HCT116 (cell line): ENCODE measurements at regions not wholly inside any gene's neighbourhood (a gene's known extent, or its start where the extent isn't known, plus 50 kb on each side); places are given as distances from the start of the nearest gene placed in this dataset.

Experiments used
- ATAC-seq: fragments of 200-7000 bp; cut with Tn5 transposase; 2 replicates; pipeline ENCODE4 v1.9.1; 2020; ENCODE audit warnings: mild to moderate bottlenecking, moderate library complexity
- BruUV-seq: library from RNA; stranded (reverse); fragments of 400-500 nt; replicated peaks from 2 replicates; lab custom pipeline; 2021; lab: Mats Ljungman, UMichigan
- CTCF ChIA-PET: fragments of 300-600 bp; sonication (Branson Sonifier 250); formaldehyde crosslinking; loops from one replicate; lab custom pipeline; 2021; ENCODE audit warnings: antibody characterized with exemption; lab: Charles Lee
- POLR2A ChIA-PET: fragments of 300-600, 350-600 bp; sonication (Branson Sonifier 250); formaldehyde crosslinking; loops from one replicate; lab custom pipeline; 2021; ENCODE audit warnings: antibody characterized with exemption; lab: Charles Lee
- RAD21 ChIA-PET, 2 experiments: fragments of 300-600 bp; sonication (Branson Sonifier 250); formaldehyde crosslinking; loops; one replicate each; lab custom pipeline; 2023; ENCODE audit warnings: low total read pairs in 2 of 2; ENCODE audit not compliant: uncharacterized antibody in 2 of 2, unreplicated experiment in 2 of 2, low non-redundant PET in 1 of 2; lab: Charles Lee
- DNase-seq: peaks from one replicate; pipeline ENCODE4 v3.0.0-alpha.2; 2010; ENCODE audit warnings: low read depth, low spot score
- H2AFZ ChIP-seq: fragments of 200-600 bp; shearing (Covaris generic), sonication (generic); 2 replicates; pipeline ENCODE4 v1.6.1; 2017; ENCODE audit warnings: low read depth, mixed run types, mixed read lengths, antibody characterized with exemption, low read length; ENCODE audit not compliant: poor library complexity, severe bottlenecking
- H3K27ac ChIP-seq: 2 replicates; pipeline ENCODE4 v1.5.1; 2012; ENCODE audit warnings: low read depth, low read length
- H3K27me3 ChIP-seq: fragments of 200-600 bp; sonication (generic); 2 replicates; pipeline ENCODE4 v1.6.1; 2016; ENCODE audit warnings: mixed run types, low read length, mixed read lengths; ENCODE audit not compliant: insufficient read depth
- H3K36me3 ChIP-seq, 2 experiments: fragments of 200-500 bp in 1 of 2; fragments of 200-600 bp in 1 of 2; sonication (Bioruptor generic) in 1 of 2; sonication (generic) in 1 of 2; 2 replicates each; pipeline versions ENCODE4 v1.5.1 to v1.6.1; 2014 to 2016; ENCODE audit warnings: low read length in 2 of 2, inconsistent platforms in 1 of 2, mixed read lengths in 1 of 2, mixed run types in 1 of 2; ENCODE audit not compliant: insufficient read depth in 2 of 2, control insufficient read depth in 1 of 2
- H3K4me1 ChIP-seq, 2 experiments: fragments of 200-600 bp in 1 of 2; sonication (generic) in 1 of 2; 2 replicates each; pipeline versions ENCODE4 v1.5.1 to v1.6.1; 2012 to 2017; ENCODE audit warnings: low read length in 2 of 2, inconsistent platforms in 1 of 2, mild to moderate bottlenecking in 1 of 2, mixed read lengths in 1 of 2, mixed run types in 1 of 2, moderate library complexity in 1 of 2; ENCODE audit not compliant: insufficient read depth in 2 of 2, control insufficient read depth in 1 of 2
- H3K4me2 ChIP-seq: fragments of 200-600 bp; sonication (generic); 2 replicates; pipeline ENCODE4 v1.6.1; 2017; ENCODE audit warnings: mixed run types, low read length, mixed read lengths
- H3K4me3 ChIP-seq, 2 experiments: fragments of 200-600 bp in 1 of 2; sonication (generic) in 1 of 2; replicated peaks in 1 of 2; 2 replicates each; pipeline ENCODE4 v1.5.1; 2011 to 2016; ENCODE audit warnings: low read length in 2 of 2, control low read depth in 1 of 2, low read depth in 1 of 2, mild to moderate bottlenecking in 1 of 2, mixed read lengths in 1 of 2, mixed run types in 1 of 2
- H3K79me2 ChIP-seq: fragments of 200-600 bp; sonication (generic); 2 replicates; pipeline ENCODE4 v1.6.1; 2017; ENCODE audit warnings: mild to moderate bottlenecking, mixed run types, low read length, moderate library complexity, mixed read lengths; ENCODE audit not compliant: insufficient read depth
- H3K9ac ChIP-seq: fragments of 200-600 bp; sonication (generic); 2 replicates; pipeline ENCODE4 v1.6.1; 2016; ENCODE audit warnings: low read length, mixed read lengths
- H3K9me2 ChIP-seq: fragments of 200-600 bp; sonication (generic), shearing (Covaris generic); 2 replicates; pipeline ENCODE4 v1.6.1; 2017; ENCODE audit warnings: mixed run types, mild to moderate bottlenecking, moderate library complexity; ENCODE audit not compliant: insufficient read depth
- H3K9me3 ChIP-seq, 2 experiments: fragments of 200-500 bp in 1 of 2; fragments of 200-600 bp in 1 of 2; sonication (Bioruptor generic) in 1 of 2; sonication (generic) in 1 of 2; 2 replicates each; pipeline ENCODE4 v1.6.1; 2014 to 2017; ENCODE audit warnings: low read length in 2 of 2, mixed read lengths in 2 of 2, inconsistent platforms in 1 of 2, low read depth in 1 of 2, mild to moderate bottlenecking in 1 of 2, mixed run types in 1 of 2, moderate library complexity in 1 of 2; ENCODE audit not compliant: control insufficient read depth in 1 of 2, insufficient read depth in 1 of 2
- H4K20me1 ChIP-seq: fragments of 200-600 bp; sonication (generic), shearing (Covaris generic); 2 replicates; pipeline ENCODE4 v1.6.1; 2017; ENCODE audit warnings: mixed run types, mild to moderate bottlenecking, moderate library complexity; ENCODE audit not compliant: insufficient read depth
- ATF3 ChIP-seq: IDR thresholded peaks from 2 replicates; pipeline ENCODE4 v1.6.1; 2012
- CEBPB ChIP-seq: IDR thresholded peaks from 2 replicates; pipeline ENCODE4 v1.6.1; 2012; ENCODE audit warnings: low read depth
- CTCF ChIP-seq, 3 experiments: fragments of 200-600 bp in 1 of 3; sonication (generic) in 1 of 3; IDR thresholded peaks in 2 of 3; conservative IDR thresholded peaks in 1 of 3; 2 replicates each; pipeline ENCODE4 v1.5.1; 2012 to 2017; ENCODE audit warnings: low read depth in 2 of 3, low read length in 2 of 3, antibody characterized with exemption in 1 of 3, borderline replicate concordance in 1 of 3, control low read depth in 1 of 3, mild to moderate bottlenecking in 1 of 3, mixed read lengths in 1 of 3, mixed run types in 1 of 3, moderate library complexity in 1 of 3; ENCODE audit not compliant: insufficient read depth in 1 of 3
- EZH2 ChIP-seq: fragments of 200-600 bp; sonication (generic); IDR thresholded peaks from 2 replicates; pipeline ENCODE4 v1.6.1; 2017; ENCODE audit warnings: antibody characterized with exemption, mixed run types
- FOSL1 ChIP-seq: IDR thresholded peaks from 2 replicates; pipeline ENCODE4 v1.6.1; 2012; ENCODE audit warnings: low read depth
- POLR2AphosphoS5 ChIP-seq: IDR thresholded peaks from 2 replicates; pipeline ENCODE4 v1.6.1; 2011; ENCODE audit warnings: mild to moderate bottlenecking, low read depth, low read length, moderate library complexity
- RAD21 ChIP-seq: IDR thresholded peaks from 2 replicates; pipeline ENCODE4 v1.6.1; 2012; ENCODE audit warnings: low read depth, mild to moderate bottlenecking
- REST ChIP-seq: IDR thresholded peaks from 2 replicates; pipeline ENCODE4 v1.6.1; 2012; ENCODE audit warnings: low read depth
- SP1 ChIP-seq: IDR thresholded peaks from 2 replicates; pipeline ENCODE4 v1.6.1; 2012; ENCODE audit warnings: low read depth
- SRF ChIP-seq: IDR thresholded peaks from 2 replicates; pipeline ENCODE4 v1.6.1; 2012; ENCODE audit warnings: low read depth
- ZBTB33 ChIP-seq: IDR thresholded peaks from 2 replicates; pipeline ENCODE4 v1.6.1; 2011; ENCODE audit warnings: mild to moderate bottlenecking, low read length, moderate library complexity; ENCODE audit not compliant: insufficient replicate concordance; ENCODE audit errors: extremely low read depth
- intact Hi-C: fragments of 100-400 bp; cut with micrococcal nuclease; formaldehyde crosslinking; loops from 2 replicates; pipeline ENCODE4 v1.10.0; 2022

GRCh38 chr19:33919291-33919690 is 122.6 kb downstream of the KCTD15 start:
- H3K9me2 ChIP-seq = no peaks in the 10 kb centered on the region
- ChIA-PET CTCF (no interaction called here), RAD21 (no interaction called here), POLR2A (no interaction called here)
- no peak for ATAC-seq
- H3K4me1 ChIP-seq = peaks cover 0 to 3% of the 10 kb centered on the region in 2 experiments; a peak in 1 of 4 replicates
- H3K27me3 ChIP-seq = no peaks in the 10 kb centered on the region
- BruUV-seq = no TSS peak
- H3K36me3 ChIP-seq = no peaks in the 10 kb centered on the region
- H2AFZ ChIP-seq = no peak overlapping the region
- no peak overlapping the region for H3K27ac ChIP-seq
- H3K4me3 ChIP-seq = no peak overlapping the region
- no peaks in the 10 kb centered on the region for H4K20me1 ChIP-seq
- no peak overlapping the region for H3K4me2 ChIP-seq
- no peaks in the 10 kb centered on the region for H3K9me3 ChIP-seq
- intact Hi-C loops = no loop called here
- TF ChIP-seq ATF3 (no peak), REST (no peak), CEBPB (no peak), POLR2AphosphoS5 (no peak)
- no peak for DNase-seq
- no peaks in the 10 kb centered on the region for H3K79me2 ChIP-seq
- H3K9ac ChIP-seq = no peak overlapping the region

- DNase-seq (no peak), ATAC-seq (no peak)
- H3K9me2 ChIP-seq = no peaks in the 10 kb centered on the region
- intact Hi-C loops = no loop called here
- POLR2A ChIA-PET = no interaction called here
- no peaks in the 10 kb centered on the region for H3K4me1 ChIP-seq
- no peaks in the 10 kb centered on the region for H4K20me1 ChIP-seq
- H3K27me3 ChIP-seq = 0 out of 2 replicates have a peak, but pooled peaks cover 3% of the 10 kb centered on the region
- H3K36me3 ChIP-seq = no peaks in the 10 kb centered on the region
- RAD21 ChIA-PET = no interaction called here
- no peaks in the 10 kb centered on the region for H3K9me3 ChIP-seq
- H3K79me2 ChIP-seq = no peaks in the 10 kb centered on the region
- H3K4me2 ChIP-seq = no peak overlapping the region
- no peak overlapping the region for H3K27ac ChIP-seq
- H2AFZ ChIP-seq = no peak overlapping the region
- BruUV-seq = no TSS peak
- no peak overlapping the region for H3K9ac ChIP-seq
- CTCF ChIA-PET = no interaction called here
- no peak overlapping the region for H3K4me3 ChIP-seq
- TF ChIP-seq SP1 (no peak), SRF (no peak), FOSL1 (no peak), EZH2 (no peak), ZBTB33 (no peak), RAD21 (no peak), CTCF (IDR thresholded peaks at IDR 0.05 in 2 of 3, conservative IDR thresholded peaks at IDR 0.05 in 1 of 3; ENCODE audit: borderline replicate concordance in 1 of 3, insufficient read depth in 1 of 3, low read depth in 2 of 3, low read length in 2 of 3) (no peak), CEBPB (no peak)
These were observed 124.5 kb downstream of the KCTD15 start for GRCh38 chr19:33921165-33921564.
